ENCODE measurements at regions not wholly inside any gene's neighbourhood (a gene's known extent, or its start where the extent isn't known, plus 50 kb on each side); places are given as distances from the start of the nearest gene placed in this dataset.
A peak's percentile ranks its signal among the peaks of the same experiment; 100 is the strongest.

GRCh38 chr1:163845279-163845678 is 523.5 kb downstream of the NUF2 start:
- no peak overlapping the region for H3K4me3 ChIP-seq
- H3K27me3 ChIP-seq: no peaks in the 10 kb centered on the region
- no peak for DNase-seq (ENCODE audit: extremely low spot score)
- H3K27ac ChIP-seq (replicated peaks in 1 of 4): no peak overlapping the region
- intact Hi-C loops (cut with DNase I): no loop called here
- TF ChIP-seq EP300 (IDR thresholded peaks at IDR 0.05): no peak
- no peak for TF ChIP-seq CTCF (IDR thresholded peaks at IDR 0.05)
- no peak for TF ChIP-seq POLR2A (IDR thresholded peaks at IDR 0.05; ENCODE audit: low read depth)
- TF ChIP-seq POLR2AphosphoS5 (IDR thresholded peaks at IDR 0.05): no peak
- no peaks in the 10 kb centered on the region for H3K9me3 ChIP-seq
- WGBS: 82% methylated on average over 3 of the region's 3 CpGs
- H3K4me1 ChIP-seq: peaks cover 0 to 34% (median 17%) of the 10 kb centered on the region in 4 donors
- no peaks in the 10 kb centered on the region for H3K36me3 ChIP-seq

- Histone ChIP-seq H3K4me3 (no peak overlapping the region), H3K27me3 (no peaks in the 10 kb centered on the region), H3K36me3 (no peaks in the 10 kb centered on the region), H3K9me3 (peaks cover 0 to 4% (median 1%) of the 10 kb centered on the region in 4 donors), H3K4me1 (no peaks in the 10 kb centered on the region), H3K27ac (replicated peaks in 1 of 4) (no peak overlapping the region)
- TF ChIP-seq EP300 (IDR thresholded peaks at IDR 0.05): no peak
- TF ChIP-seq POLR2A (IDR thresholded peaks at IDR 0.05; ENCODE audit: low read depth): no peak
- no peak for TF ChIP-seq POLR2AphosphoS5 (IDR thresholded peaks at IDR 0.05)
- no peak for TF ChIP-seq CTCF (IDR thresholded peaks at IDR 0.05)
- DNase-seq (ENCODE audit: extremely low spot score): no peak
- intact Hi-C loops (cut with DNase I): no loop called here
- WGBS: 82% methylated on average over 6 of the region's 6 CpGs
Observed at GRCh38 chr1:163863731-163864130, 542.0 kb downstream of the NUF2 start.

GRCh38 chr1:163864207-163864606 is 542.5 kb downstream of the NUF2 start:
- H3K9me3 ChIP-seq: peaks cover 0 to 5% (median 2%) of the 10 kb centered on the region in 4 donors
- H3K27ac ChIP-seq (replicated peaks in 1 of 4): no peak overlapping the region
- H3K4me3 ChIP-seq: no peak overlapping the region
- TF ChIP-seq EP300 (IDR thresholded peaks at IDR 0.05) (no peak), CTCF (IDR thresholded peaks at IDR 0.05) (no peak), POLR2A (IDR thresholded peaks at IDR 0.05; ENCODE audit: low read depth) (no peak), POLR2AphosphoS5 (IDR thresholded peaks at IDR 0.05) (no peak)
- DNase-seq (ENCODE audit: extremely low spot score): no peak
- no peaks in the 10 kb centered on the region for H3K4me1 ChIP-seq
- WGBS: 79% methylated on average over 1 of the region's 1 CpG
- no peaks in the 10 kb centered on the region for H3K36me3 ChIP-seq
- H3K27me3 ChIP-seq: no peaks in the 10 kb centered on the region
- intact Hi-C loops (cut with DNase I): no loop called here

- Histone ChIP-seq H3K9me3 (peaks cover 0 to 5% (median 2%) of the 10 kb centered on the region in 4 donors), H3K27ac (replicated peaks in 1 of 4) (peak overlapping the region in 1 of 4 donors; percentile 0), H3K4me3 (no peak overlapping the region), H3K27me3 (no peaks in the 10 kb centered on the region), H3K36me3 (no peaks in the 10 kb centered on the region), H3K4me1 (no peaks in the 10 kb centered on the region)
- intact Hi-C loops (cut with DNase I): no loop called here
- 48% methylated on average over 2 of the region's 2 CpGs for WGBS
- DNase-seq (ENCODE audit: extremely low spot score): no peak
- TF ChIP-seq POLR2A (IDR thresholded peaks at IDR 0.05; ENCODE audit: low read depth) (no peak), CTCF (IDR thresholded peaks at IDR 0.05) (no peak), POLR2AphosphoS5 (IDR thresholded peaks at IDR 0.05) (no peak), EP300 (IDR thresholded peaks at IDR 0.05) (no peak)
Observed at GRCh38 chr1:163866564-163866963, 544.8 kb downstream of the NUF2 start.

- intact Hi-C loops (cut with DNase I): no loop called here
- Histone ChIP-seq H3K9me3 (peaks cover 0 to 5% (median 2%) of the 10 kb centered on the region in 4 donors), H3K27ac (replicated peaks in 1 of 4) (no peak overlapping the region), H3K4me3 (no peak overlapping the region), H3K27me3 (no peaks in the 10 kb centered on the region), H3K36me3 (no peaks in the 10 kb centered on the region), H3K4me1 (no peaks in the 10 kb centered on the region)
- TF ChIP-seq EP300 (IDR thresholded peaks at IDR 0.05) (no peak), CTCF (IDR thresholded peaks at IDR 0.05) (no peak), POLR2A (IDR thresholded peaks at IDR 0.05; ENCODE audit: low read depth) (no peak), POLR2AphosphoS5 (IDR thresholded peaks at IDR 0.05) (no peak)
- 76% methylated on average over 2 of the region's 2 CpGs for WGBS
- no peak for DNase-seq (ENCODE audit: extremely low spot score)
Observed at GRCh38 chr1:163870666-163871065, 548.9 kb downstream of the NUF2 start.
